Stimulated activated CD4-positive, alpha-beta T cell treated with anti-CD3 and anti-CD28 coated beads, TNF-alpha, amount 100 ng/mL, for 1 hour (primary cell): ENCODE measurements at regions not wholly inside any gene's neighbourhood (a gene's known extent, or its start where the extent isn't known, plus 50 kb on each side); places are given as distances from the start of the nearest gene placed in this dataset.

ENCODE experiments used
- DNase-seq, 3 donors: peaks; one replicate each; pipeline ENCODE4 v3.0.0-alpha.2; 2020; ENCODE audit warnings: low read depth in 3 of 3, low spot score in 1 of 3

DNA sequence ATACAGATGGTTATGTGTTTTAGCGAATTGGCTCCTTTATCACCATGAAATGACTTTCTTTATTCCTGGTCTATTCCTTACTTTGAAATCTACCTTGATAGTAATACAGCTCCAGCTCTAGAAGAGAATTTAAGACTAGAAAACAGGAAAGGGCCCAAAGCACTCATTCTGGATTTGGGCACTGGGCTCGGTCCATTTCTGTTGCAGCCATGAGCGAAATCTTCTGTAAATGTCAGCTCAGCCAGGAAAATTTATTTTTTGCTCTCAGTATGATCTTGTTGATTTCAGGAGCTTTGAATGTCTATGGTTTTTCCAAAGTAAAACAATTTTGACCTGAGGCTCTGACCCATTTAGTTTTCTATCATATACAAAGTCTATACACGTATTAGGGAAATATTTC, 104.1 kb downstream of the DIRAS2 start:
- no peak for DNase-seq

GRCh38 chr9:90539286-90539685, 103.3 kb downstream of the DIRAS2 start:
- no peak for DNase-seq

- no peak for DNase-seq
These were observed 101.9 kb downstream of the DIRAS2 start for GRCh38 chr9:90540734-90541133.

DNA sequence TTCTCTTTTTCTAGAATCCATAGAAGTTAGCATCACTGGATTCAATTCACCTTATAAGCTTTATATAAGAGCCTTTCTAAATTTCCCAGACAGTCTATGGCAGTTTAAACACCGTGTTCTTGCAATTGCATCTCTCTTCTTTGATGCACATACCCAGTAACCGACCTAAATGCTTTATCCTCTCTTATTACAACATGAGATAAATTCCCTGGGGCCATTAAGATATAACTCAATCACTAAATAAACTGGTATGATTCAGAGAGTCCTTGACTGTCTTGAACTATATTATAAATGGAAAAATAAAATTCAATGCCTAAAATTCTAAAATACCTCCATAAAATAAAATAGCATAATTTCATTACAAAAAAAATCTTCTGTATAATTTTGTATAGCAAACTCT, 98.1 kb downstream of the DIRAS2 start:
- no peak for DNase-seq

- no peak for DNase-seq
These were observed 96.4 kb downstream of the DIRAS2 start for GRCh38 chr9:90546200-90546599.

GRCh38 chr9:90547896-90548295, 94.7 kb downstream of the DIRAS2 start:
- no peak for DNase-seq

GRCh38 chr9:90552317-90552716, 90.3 kb downstream of the DIRAS2 start:
- no peak for DNase-seq

DNA sequence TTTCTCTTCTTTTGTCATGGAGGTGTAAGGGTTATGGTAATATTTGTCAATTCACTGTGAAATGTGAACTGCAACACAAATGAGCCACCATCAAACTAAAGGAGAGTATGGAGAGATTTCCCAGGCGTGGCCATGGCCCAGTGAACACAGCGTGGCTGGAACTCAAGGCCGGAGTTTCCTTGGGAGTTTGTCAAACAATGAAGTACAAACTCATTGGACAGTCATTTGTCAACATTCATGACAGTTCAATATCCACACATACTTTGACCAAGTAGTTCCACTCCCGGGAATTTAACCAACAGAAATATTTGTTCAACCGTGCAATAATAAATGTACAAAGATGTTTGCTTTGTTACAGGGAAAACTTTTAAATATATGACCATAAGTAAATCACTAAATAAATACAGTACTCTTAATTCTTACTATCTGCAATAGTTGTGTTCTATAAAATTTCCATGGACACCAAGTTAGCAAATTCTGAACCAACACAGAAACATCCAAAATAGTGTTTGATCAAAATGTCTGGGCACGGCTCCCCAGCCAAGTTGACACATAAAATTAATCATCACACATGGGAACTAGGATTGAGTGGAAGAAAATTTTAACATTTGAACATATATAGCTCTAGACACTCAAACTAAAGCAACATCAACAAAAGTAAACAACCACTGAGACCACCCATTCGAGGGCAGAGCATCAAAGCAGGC, 87.1 kb downstream of the DIRAS2 start:
- no peak for DNase-seq

- no peak for DNase-seq
These were observed 85.5 kb downstream of the DIRAS2 start for GRCh38 chr9:90556897-90557675.

DNA sequence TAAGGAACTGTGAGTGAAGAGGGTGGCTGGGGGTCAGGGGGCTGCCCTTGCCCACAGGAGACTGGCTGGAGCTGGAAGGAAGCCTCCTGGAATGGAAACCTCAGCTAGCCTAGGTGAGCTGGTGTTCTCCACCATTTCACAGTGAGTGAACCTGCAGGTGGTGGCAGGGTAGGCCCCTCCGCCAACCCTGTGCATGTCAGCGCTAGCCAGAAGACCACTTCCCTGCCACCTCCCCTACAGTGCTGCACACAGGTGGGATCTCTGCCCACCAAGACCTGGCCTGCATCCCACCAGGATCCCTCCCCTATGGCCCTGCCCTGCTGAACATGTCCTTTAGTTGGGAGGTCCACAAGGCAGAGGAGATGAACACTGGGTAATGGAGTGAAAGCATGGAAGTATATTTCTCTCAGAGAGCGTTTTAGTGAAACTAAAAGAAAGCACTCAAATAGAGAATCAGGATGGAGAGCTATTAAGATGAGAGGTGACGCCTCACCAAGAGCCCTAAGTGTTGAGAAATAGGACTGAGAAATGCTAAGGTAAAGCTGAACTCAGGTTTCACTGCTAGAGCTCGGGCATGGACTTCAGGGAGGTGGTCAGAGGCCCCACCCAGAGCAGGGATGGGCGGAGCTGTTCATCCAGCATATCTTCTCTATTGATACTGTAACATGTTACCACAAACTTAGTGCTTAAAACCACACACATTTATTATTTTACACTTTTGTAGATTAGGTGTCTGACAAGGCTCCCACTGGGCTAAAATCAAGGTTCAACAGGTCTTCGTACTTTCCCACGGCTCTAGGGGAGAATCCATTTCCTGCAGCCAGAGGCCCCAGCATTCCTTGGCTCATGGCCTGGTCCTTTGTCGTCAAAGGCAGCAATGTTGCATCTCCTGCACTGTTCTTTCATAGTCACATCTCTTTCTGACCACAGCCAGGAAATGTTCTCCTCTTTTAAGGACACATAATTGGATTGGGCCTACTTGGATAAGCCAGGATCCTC, 83.2 kb downstream of the DIRAS2 start:
- DNase-seq = no peak
